Suprapubic skin (tissue), 4 donors: ENCODE measurements at regions not wholly inside any gene's neighbourhood (a gene's known extent, or its start where the extent isn't known, plus 50 kb on each side); places are given as distances from the start of the nearest gene placed in this dataset.
"Not testable (repeated sequence)": the region's sequence is repeated elsewhere in the genome, so short reads cannot be mapped to it uniquely, and the experiment has no call there.

ENCODE experiments used
- DNase-seq, 2 donors: peaks; one replicate each; pipeline ENCODE4 v3.0.0-alpha.2; 2019; ENCODE audit warnings: low spot score in 2 of 2
- H3K27ac ChIP-seq: fragments of 200-600 bp; sonication (generic); one replicate; pipeline ENCODE4 v1.5.1; 2019
- H3K27me3 ChIP-seq: fragments of 200-600 bp; sonication (generic); one replicate; pipeline ENCODE4 v1.5.1; 2019
- H3K36me3 ChIP-seq: fragments of 200-600 bp; sonication (generic); one replicate; pipeline ENCODE4 v1.5.1; 2019
- H3K4me1 ChIP-seq: fragments of 200-600 bp; sonication (generic); one replicate; pipeline ENCODE4 v1.5.1; 2019
- H3K4me3 ChIP-seq: fragments of 200-600 bp; sonication (generic); one replicate; pipeline ENCODE4 v1.5.1; 2019; ENCODE audit warnings: mild to moderate bottlenecking
- H3K9me3 ChIP-seq: fragments of 200-600 bp; sonication (generic); one replicate; pipeline ENCODE4 v1.5.1; 2019
- CTCF ChIP-seq, 2 donors: fragments of 200-600 bp in 1 of 2; fragments of 450-650 bp in 1 of 2; sonication (generic) in 1 of 2; IDR thresholded peaks; one replicate each; pipeline ENCODE4 v1.5.1; 2016 to 2019; ENCODE audit warnings: antibody characterized with exemption in 2 of 2, mild to moderate bottlenecking in 1 of 2, moderate library complexity in 1 of 2
- EP300 ChIP-seq: sonication (generic); formaldehyde crosslinking; IDR thresholded peaks from one replicate; pipeline ENCODE4 v1.6.1; 2017; ENCODE audit warnings: antibody characterized with exemption
- POLR2A ChIP-seq, 2 donors: fragments of 450-650 bp; IDR thresholded peaks; one replicate each; pipeline ENCODE4 v1.6.1; 2017; ENCODE audit warnings: antibody characterized with exemption in 2 of 2, mild to moderate bottlenecking in 2 of 2, moderate library complexity in 2 of 2
- POLR2AphosphoS5 ChIP-seq, 3 donors: sonication (generic); formaldehyde crosslinking; IDR thresholded peaks; one replicate each; pipeline ENCODE4 v1.6.1; 2017; ENCODE audit warnings: antibody characterized with exemption in 3 of 3
- WGBS: methylation state at CpG from one replicate; pipeline ENCODE4 v1.1.5; 2018; 5-methylcytosine and 5-hydroxymethylcytosine counted together

DNA sequence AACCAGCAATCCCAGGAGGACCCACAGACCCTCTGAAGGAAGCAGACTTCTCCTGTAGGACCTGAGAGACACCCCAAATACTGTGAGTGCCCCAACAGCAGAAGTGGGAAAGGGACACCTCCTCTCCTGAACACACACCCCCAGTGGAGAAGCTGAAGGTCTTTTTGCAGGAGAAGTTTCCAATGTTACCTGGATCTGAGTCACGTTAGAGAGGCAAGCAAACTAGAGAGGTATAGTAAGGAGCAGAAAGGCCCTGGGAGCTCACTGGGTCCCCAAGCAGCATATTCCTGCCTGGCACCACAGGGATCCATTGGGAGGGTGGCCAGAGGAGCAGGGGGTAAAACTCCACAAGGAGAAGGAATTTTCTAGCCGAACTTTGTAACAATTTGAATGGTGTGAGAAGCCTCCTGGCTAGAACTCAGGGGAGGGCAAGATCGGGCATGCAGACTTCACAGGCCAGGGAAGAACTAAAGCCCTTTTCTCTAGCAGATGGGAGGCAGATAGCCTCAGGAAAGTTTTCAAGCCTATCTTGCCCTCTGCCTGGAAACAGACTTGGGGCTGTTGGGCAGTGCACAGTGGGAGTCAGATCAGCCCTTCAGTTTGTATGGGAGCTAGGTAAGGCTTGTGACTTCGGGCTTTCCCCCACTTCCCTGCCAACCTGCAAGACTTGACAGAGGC, 68.2 kb upstream of the SSTR4 start:
- TF ChIP-seq EP300 = no peak
- TF ChIP-seq POLR2AphosphoS5 (IDR thresholded peaks at IDR 0.05) = no peak
- no peak for TF ChIP-seq CTCF (IDR thresholded peaks at IDR 0.05)
- no peak for TF ChIP-seq POLR2A (IDR thresholded peaks at IDR 0.05)
- Histone ChIP-seq H3K27ac (no peak overlapping the region), H3K27me3 (no peaks in the 10 kb centered on the region), H3K36me3 (no peaks in the 10 kb centered on the region), H3K4me3 (no peak overlapping the region), H3K4me1 (peaks cover 6% of the 10 kb centered on the region), H3K9me3 (no peaks in the 10 kb centered on the region)
- DNase-seq = no peak
- 69% methylated on average over 4 of the region's 4 CpGs for whole genome bisulfite sequencing

- not testable (repeated sequence) for DNase-seq, H3K4me1 ChIP-seq, H3K36me3 ChIP-seq, H3K9me3 ChIP-seq, H3K27me3 ChIP-seq, H3K4me3 ChIP-seq, H3K27ac ChIP-seq
- 58% methylated on average over 2 of the region's 2 CpGs for WGBS
Observed at GRCh38 chr20:22967706-22968105, 67.4 kb upstream of the SSTR4 start.

GRCh38 chr20:22969031-22969430, 66.1 kb upstream of the SSTR4 start:
- not testable (repeated sequence) for H3K4me1 ChIP-seq, H3K36me3 ChIP-seq, DNase-seq, H3K4me3 ChIP-seq, H3K27me3 ChIP-seq, H3K9me3 ChIP-seq, H3K27ac ChIP-seq
- 100% methylated on average over 1 of the region's 1 CpG for WGBS

GRCh38 chr20:22971077-22971476, 64.0 kb upstream of the SSTR4 start:
- not testable (repeated sequence) for H3K36me3 ChIP-seq, H3K9me3 ChIP-seq, H3K27ac ChIP-seq, H3K27me3 ChIP-seq, DNase-seq, H3K4me3 ChIP-seq, H3K4me1 ChIP-seq
- WGBS = 89% methylated on average over 2 of the region's 2 CpGs

DNA sequence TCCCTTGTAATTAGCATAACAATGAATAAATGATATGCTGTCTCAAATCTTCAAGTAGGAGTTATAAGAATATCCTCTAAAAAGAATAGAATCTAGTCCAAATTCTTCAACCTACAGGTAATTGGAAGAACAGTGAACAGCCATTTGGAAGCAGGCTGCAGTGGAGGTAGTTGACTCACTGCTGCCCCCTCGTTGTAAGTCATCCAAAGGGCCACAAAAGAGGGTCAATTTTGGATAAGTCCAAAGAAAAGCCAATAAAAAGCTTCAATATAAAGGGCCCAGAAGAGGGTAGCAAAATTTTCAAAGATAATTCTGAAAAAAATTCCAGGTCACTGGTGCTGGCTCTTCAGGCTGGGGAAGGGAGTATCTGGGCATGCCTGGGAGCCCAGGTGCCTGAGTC, 60.8 kb upstream of the SSTR4 start:
- H3K4me1 ChIP-seq = peaks cover 12% of the 10 kb centered on the region
- H3K27ac ChIP-seq = no peak overlapping the region
- no peaks in the 10 kb centered on the region for H3K27me3 ChIP-seq
- H3K4me3 ChIP-seq = no peak overlapping the region
- TF ChIP-seq POLR2A (IDR thresholded peaks at IDR 0.05) (no peak), POLR2AphosphoS5 (IDR thresholded peaks at IDR 0.05) (no peak), EP300 (no peak), CTCF (IDR thresholded peaks at IDR 0.05) (no peak)
- DNase-seq = no peak
- no peaks in the 10 kb centered on the region for H3K36me3 ChIP-seq
- H3K9me3 ChIP-seq = no peaks in the 10 kb centered on the region
- WGBS = 23% methylated on average over 1 of the region's 1 CpG

GRCh38 chr20:22977047-22977785, 57.9 kb upstream of the SSTR4 start:
- H3K4me3 ChIP-seq = no peak overlapping the region
- H3K4me1 ChIP-seq = peaks cover 12% of the 10 kb centered on the region
- 28% methylated on average over 4 of the region's 4 CpGs for WGBS
- no peaks in the 10 kb centered on the region for H3K36me3 ChIP-seq
- no peaks in the 10 kb centered on the region for H3K9me3 ChIP-seq
- DNase-seq = no peak
- H3K27ac ChIP-seq = no peak overlapping the region
- TF ChIP-seq POLR2AphosphoS5 (IDR thresholded peaks at IDR 0.05) = peak in 1 of 3 donors; percentile 43
- no peak for TF ChIP-seq CTCF (IDR thresholded peaks at IDR 0.05)
- no peaks in the 10 kb centered on the region for H3K27me3 ChIP-seq

DNA sequence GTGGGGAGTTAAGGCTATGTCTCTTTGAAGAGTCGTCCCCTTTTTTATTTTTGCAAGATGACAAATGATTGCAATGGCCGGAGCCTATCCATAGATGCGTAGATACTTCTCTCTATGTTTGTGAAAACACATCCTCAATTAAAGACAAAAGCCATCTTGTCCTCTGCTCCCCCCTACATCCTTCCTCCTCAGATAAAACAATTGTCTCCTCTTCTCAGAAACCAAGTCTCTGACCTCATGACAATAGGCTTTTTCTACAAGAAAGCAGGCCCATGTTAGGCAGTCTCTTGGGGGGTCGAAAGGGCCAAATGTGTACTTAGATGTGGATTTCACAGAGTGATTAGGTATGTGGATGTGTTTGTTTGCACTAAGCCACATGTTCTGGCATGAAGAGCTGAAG, 51.1 kb upstream of the SSTR4 start:
- DNase-seq = no peak
- Histone ChIP-seq H3K9me3 (no peaks in the 10 kb centered on the region), H3K27me3 (no peaks in the 10 kb centered on the region), H3K36me3 (no peaks in the 10 kb centered on the region), H3K4me1 (peaks cover 9% of the 10 kb centered on the region), H3K4me3 (no peak overlapping the region), H3K27ac (no peak overlapping the region)
- TF ChIP-seq POLR2AphosphoS5 (IDR thresholded peaks at IDR 0.05) (no peak), POLR2A (IDR thresholded peaks at IDR 0.05) (no peak), CTCF (IDR thresholded peaks at IDR 0.05) (no peak), EP300 (no peak)
- WGBS = 59% methylated on average over 4 of the region's 4 CpGs
